GM19463 (cell line): ENCODE measurements at regions not wholly inside any gene's neighbourhood (a gene's known extent, or its start where the extent isn't known, plus 50 kb on each side); places are given as distances from the start of the nearest gene placed in this dataset.

Experiments
- ATAC-seq: cut with Tn5 transposase; IDR thresholded peaks from one replicate; pipeline ENCODE4 v1.9.1; 2021; ENCODE audit warnings: mild to moderate bottlenecking, moderate library complexity; ENCODE audit not compliant: unreplicated experiment

- no peak for ATAC-seq
Measured at GRCh38 chrX:10078266-10078665, 78.5 kb upstream of the CLCN4 start.

DNA sequence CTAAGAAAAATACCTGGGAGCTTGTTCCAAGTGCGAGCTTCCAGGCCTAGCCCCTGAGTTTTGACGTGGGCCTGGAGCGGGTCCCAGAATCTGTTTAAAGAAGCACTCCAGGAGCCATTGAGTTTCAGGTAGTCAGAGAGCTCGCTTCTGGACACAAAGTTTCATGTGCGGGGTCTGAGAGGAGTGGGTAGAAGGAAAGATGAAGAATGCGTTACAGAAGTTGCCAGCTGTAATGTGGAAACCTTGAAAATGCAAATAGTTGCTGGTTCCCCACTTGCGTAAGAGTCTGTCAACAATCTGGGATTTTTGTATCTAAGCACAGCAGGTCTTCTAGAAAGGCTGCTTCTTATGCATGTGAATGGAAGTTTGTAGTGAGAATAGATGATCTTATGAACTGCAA is 77.5 kb upstream of the CLCN4 start:
- no peak for ATAC-seq

DNA sequence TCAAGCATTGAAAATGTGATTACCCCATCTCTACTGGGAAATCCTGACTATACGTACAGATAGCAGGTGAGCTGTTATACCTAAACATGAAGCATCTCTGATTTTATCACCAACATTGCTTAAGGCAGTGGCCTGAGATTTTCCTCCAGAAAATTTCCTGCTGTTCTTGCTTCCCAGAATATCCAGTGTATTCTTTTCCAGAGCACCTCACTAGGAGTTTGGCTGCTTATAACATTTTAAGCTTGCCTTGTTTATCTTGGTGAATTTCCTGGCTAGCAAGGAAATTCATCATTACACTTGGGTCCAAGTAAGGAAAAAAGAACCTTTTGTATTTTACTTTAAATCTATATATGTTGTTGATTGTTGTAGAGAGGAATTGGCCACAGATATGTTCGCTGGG is 73.0 kb upstream of the CLCN4 start:
- ATAC-seq: no peak

GRCh38 chrX:10085223-10085622 is 71.6 kb upstream of the CLCN4 start:
- ATAC-seq: no peak

GRCh38 chrX:10086676-10087075 is 70.1 kb upstream of the CLCN4 start:
- no peak for ATAC-seq

DNA sequence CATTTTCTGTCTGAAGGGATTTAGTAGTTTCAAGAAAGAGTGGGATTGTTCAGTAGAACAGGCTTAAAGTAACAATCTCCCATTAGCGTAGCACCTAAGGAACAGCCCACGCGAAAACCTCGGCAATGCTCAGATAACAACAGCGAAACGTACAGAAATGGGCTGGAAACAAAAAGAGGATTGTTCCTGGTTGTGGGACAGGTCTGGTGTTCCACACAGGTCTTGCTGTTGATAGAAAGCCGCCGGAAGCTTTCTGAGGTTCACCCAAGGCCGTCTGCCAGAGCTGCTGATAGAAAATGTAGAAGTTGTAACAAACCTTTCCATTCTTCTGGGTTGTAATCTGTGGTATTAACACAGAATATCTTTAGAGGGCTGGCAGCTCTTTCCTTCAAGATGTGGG is 69.4 kb upstream of the CLCN4 start:
- ATAC-seq: no peak

DNA sequence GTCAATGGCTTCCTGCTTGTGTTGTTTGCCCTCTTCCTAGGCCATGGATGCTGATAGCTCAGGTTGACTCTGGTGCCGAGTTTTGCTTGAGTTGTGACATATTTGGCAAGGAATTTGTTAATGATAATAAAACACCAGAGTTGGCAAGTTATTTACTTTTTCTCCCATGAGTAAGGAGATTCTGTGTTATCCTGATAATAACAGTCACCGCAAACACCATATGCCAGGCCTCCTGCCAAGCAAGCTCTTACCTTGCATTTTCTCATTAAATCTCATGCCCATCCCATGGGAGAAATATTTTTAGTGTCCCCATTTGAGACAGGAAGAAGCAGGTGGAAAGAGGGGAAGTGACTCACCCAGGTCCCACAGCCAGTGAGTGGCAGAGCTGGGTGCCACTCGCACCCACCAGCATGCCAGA is 67.4 kb upstream of the CLCN4 start:
- ATAC-seq: no peak

DNA sequence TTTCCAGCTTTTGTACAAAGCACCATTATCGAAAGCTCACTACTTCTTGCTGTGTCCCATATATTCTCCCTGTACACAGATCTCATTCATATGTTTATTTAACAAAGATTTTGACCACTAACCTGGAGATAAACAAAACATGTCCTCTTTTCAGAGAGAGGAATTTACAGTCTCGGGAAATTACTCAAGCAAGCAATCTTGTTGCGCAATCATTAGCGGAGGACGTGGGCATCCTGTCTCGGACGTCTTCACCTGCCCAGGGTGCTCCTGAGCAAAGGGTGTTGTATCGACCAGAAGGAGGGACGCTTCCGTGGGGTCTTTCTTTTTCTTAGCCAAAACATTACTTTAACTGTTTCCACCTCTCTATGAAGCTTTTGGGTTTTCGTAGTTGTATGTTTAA is 66.5 kb upstream of the CLCN4 start:
- ATAC-seq: no peak

- ATAC-seq: no peak
Measured at GRCh38 chrX:10095246-10095645, 61.5 kb upstream of the CLCN4 start.

- ATAC-seq: no peak
Measured at GRCh38 chrX:10095698-10096432, 60.9 kb upstream of the CLCN4 start.

- peak; percentile 75 for ATAC-seq
Measured at GRCh38 chrX:10098270-10098713, 58.5 kb upstream of the CLCN4 start.

DNA sequence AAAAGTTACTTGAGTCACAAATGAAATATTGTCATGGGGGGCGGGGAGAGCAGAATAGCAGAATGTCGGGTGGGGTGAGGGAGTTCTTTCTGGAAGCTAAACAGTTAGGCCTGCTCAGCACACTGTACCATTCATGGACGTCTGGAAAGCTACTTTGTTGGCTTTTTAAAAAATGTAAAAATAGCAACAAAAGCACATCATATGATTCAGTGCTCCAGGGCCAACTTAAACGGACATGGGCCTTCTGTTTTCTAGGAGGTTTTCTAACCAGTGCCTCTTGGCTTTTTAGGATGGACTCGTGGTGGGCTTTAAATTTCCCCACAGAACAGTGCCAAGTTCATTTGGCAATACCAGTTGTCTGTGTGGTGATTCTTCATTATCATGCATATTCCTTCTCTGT is 57.4 kb upstream of the CLCN4 start:
- ATAC-seq: no peak

- no peak for ATAC-seq
Measured at GRCh38 chrX:10101269-10101668, 55.5 kb upstream of the CLCN4 start.

- ATAC-seq: no peak
Measured at GRCh38 chrX:10102046-10102704, 54.6 kb upstream of the CLCN4 start.

GRCh38 chrX:10103023-10103422 is 53.8 kb upstream of the CLCN4 start:
- ATAC-seq: no peak

DNA sequence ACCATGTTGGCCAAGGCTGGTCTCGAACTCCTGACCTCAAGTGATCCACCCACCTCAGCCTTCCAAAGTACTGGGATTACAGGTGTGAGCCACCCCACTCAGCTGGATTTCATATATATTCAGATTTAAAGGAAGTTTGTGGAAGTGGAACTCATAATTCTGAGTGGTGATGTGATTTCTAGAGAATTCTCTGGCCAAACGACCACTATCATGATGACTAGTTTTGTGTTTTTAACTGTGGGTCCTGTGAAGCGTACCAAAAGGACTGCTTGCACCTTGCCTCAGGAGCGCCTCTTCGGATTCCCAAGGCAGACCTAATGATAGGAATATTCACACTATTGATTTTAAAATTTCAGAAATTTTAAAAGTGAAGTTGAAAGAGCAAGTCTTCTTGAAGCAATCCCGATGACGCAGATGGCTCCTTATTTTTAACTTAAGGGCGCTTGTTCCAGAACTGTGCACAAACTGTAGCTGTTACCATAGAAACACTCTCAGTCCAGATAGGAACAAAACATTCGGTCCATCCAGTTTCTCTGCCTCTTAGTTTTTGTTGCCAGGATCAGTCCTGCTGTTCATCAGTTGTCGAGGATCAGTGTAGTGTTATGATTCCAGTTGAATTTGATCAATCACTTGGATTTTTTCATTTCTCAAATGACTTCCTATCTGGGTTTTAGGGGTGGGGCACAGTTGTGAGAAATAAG is 51.7 kb upstream of the CLCN4 start:
- no peak for ATAC-seq

DNA sequence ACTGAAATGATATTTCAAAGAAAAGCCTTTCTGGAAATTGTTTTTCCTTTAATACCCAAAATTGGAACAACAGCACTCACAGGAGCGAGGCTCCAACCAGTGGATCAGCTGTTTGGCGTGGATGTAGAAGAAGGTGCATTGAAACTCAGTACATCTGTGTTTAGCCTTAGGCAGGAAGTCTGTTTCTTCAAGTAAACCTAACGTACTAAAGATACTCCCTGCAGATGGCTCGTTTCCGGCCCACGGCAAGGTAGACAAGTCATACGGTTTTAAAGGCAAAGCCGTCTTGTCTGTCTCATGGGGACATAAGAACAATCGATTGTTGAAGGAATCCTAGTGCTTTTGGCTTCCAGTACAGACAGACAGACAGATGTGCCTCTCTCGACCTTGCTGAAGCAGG is 50.0 kb upstream of the CLCN4 start:
- ATAC-seq: peak; percentile 45
